Activated B cell treated with CpG ODN at 0.5 μM for 24 hours (primary cell): ENCODE measurements at regions not wholly inside any gene's neighbourhood (a gene's known extent, or its start where the extent isn't known, plus 50 kb on each side); places are given as distances from the start of the nearest gene placed in this dataset.

Experiments
- ATAC-seq: fragments of 200-7000 bp; cut with Tn5 transposase; one replicate; pipeline ENCODE4 v1.10.0; 2021; ENCODE audit warnings: low read depth, mild to moderate bottlenecking, moderate library complexity
- CTCF ChIA-PET: fragments of 350-600 bp; sonication (Branson Sonifier 250); formaldehyde crosslinking; loops from one replicate; lab custom pipeline; 2021; ENCODE audit warnings: antibody characterized with exemption; lab: Charles Lee
- POLR2A ChIA-PET: fragments of 350-600 bp; sonication (Branson Sonifier 250); formaldehyde crosslinking; loops from one replicate; lab custom pipeline; 2021; ENCODE audit warnings: antibody characterized with exemption; lab: Charles Lee
- DNase-seq: peaks from one replicate; pipeline ENCODE4 v3.0.0; 2022
- H3K27ac Mint-ChIP-seq: one replicate; pipeline ENCODE4 v1.8.0; 2020; ENCODE audit warnings: mixed read lengths
- H3K27me3 Mint-ChIP-seq: one replicate; pipeline ENCODE4 v1.8.0; 2021; ENCODE audit warnings: mixed read lengths
- H3K36me3 Mint-ChIP-seq: one replicate; pipeline ENCODE4 v1.8.0; 2021; ENCODE audit warnings: low read depth, mixed read lengths
- H3K4me1 Mint-ChIP-seq: one replicate; pipeline ENCODE4 v1.8.0; 2021; ENCODE audit warnings: mixed read lengths
- H3K4me3 Mint-ChIP-seq: one replicate; pipeline ENCODE4 v1.8.0; 2020; ENCODE audit warnings: mild to moderate bottlenecking, mixed read lengths
- H3K9me3 Mint-ChIP-seq: one replicate; pipeline ENCODE4 v1.8.0; 2020; ENCODE audit warnings: mixed read lengths
- intact Hi-C: fragments of 100-400 bp; cut with micrococcal nuclease; formaldehyde crosslinking; loops from one replicate; pipeline ENCODE4 v1.15.1; 2024
- TF ChIP-seq, protein P1 (sequence below): fragments of 200-600 bp; IDR thresholded peaks from one replicate; pipeline ENCODE4 v1.8.0; 2022; ENCODE audit warnings: antibody characterized with exemption, mild to moderate bottlenecking

DNA sequence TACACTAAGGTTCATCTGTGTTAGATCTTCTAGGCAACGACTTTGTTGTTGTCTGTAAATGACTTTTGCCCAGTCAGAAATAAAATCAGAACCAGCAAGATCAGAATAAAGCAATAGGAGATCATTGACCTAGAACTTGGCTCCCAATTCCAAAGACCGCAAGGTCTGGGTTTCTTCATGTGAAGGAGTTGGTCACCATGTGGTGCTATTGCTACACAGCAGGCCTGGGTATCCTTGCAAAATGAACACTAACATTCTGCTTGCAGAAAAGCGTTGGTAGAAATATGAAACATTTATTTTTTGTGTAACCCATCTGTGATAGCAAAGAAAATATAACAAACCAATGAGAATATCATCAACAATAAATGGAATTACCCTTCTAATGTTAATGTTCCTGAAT is 831.0 kb downstream of the NXPH1 start:
- DNase-seq (no peak), ATAC-seq (no peak)
- Mint-ChIP-seq H3K27ac (no peak overlapping the region), H3K27me3 (no peaks in the 10 kb centered on the region), H3K9me3 (peaks cover 17% of the 10 kb centered on the region), H3K36me3 (no peaks in the 10 kb centered on the region), H3K4me1 (no peaks in the 10 kb centered on the region), H3K4me3 (no peak overlapping the region)
- ChIA-PET POLR2A (no interaction called here), CTCF (no interaction called here)
- intact Hi-C loops: no loop called here
- TF ChIP-seq, protein P1, sequence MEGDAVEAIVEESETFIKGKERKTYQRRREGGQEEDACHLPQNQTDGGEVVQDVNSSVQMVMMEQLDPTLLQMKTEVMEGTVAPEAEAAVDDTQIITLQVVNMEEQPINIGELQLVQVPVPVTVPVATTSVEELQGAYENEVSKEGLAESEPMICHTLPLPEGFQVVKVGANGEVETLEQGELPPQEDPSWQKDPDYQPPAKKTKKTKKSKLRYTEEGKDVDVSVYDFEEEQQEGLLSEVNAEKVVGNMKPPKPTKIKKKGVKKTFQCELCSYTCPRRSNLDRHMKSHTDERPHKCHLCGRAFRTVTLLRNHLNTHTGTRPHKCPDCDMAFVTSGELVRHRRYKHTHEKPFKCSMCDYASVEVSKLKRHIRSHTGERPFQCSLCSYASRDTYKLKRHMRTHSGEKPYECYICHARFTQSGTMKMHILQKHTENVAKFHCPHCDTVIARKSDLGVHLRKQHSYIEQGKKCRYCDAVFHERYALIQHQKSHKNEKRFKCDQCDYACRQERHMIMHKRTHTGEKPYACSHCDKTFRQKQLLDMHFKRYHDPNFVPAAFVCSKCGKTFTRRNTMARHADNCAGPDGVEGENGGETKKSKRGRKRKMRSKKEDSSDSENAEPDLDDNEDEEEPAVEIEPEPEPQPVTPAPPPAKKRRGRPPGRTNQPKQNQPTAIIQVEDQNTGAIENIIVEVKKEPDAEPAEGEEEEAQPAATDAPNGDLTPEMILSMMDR: no peak

DNA sequence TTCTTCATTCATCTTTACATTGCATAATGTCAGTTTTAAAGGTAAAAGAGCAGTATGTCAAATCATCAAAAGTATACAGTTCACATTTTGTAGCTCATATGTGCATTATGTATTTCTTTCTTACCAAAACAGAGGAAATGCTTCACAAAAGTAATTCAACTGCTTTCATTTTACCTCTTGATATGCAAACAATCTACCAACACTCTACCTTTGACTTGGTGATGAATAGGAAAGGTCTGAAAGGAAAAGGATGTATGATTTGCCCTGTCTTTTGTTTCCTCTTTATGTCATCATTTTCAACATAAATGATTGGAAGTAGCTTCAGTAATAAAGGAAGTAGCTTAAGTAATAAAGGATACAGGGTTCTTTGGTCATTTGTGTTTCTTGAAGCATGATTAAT is 846.7 kb downstream of the NXPH1 start:
- Mint-ChIP-seq H3K4me3 (no peak overlapping the region), H3K4me1 (no peaks in the 10 kb centered on the region), H3K9me3 (peaks cover 3% of the 10 kb centered on the region), H3K27me3 (no peaks in the 10 kb centered on the region), H3K27ac (no peak overlapping the region), H3K36me3 (no peaks in the 10 kb centered on the region)
- DNase-seq: no peak
- TF ChIP-seq, protein P1: no peak
- CTCF ChIA-PET: no interaction called here
- POLR2A ChIA-PET: no interaction called here
- no peak for ATAC-seq
- intact Hi-C loops: no loop called here

DNA sequence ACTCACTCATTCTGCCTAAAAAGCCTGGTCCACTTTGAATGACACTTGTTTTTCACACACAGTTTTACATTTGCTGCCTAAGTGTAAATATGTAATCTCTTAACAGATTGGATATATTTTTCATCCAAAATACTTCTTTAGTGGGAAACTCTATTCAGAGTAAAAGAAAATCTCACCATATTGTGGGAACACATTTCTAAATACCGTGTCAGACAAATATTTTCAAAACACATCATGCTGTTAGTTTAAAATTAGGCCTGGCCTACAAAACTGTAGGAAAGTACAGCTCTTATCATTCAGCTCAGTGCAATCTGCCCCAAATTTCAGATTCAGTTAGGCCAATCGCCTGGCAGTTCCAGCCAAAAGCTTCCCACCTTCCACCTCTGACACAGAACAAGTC is 849.8 kb downstream of the NXPH1 start:
- no peak for ATAC-seq
- H3K27me3 Mint-ChIP-seq: no peaks in the 10 kb centered on the region
- H3K27ac Mint-ChIP-seq: no peak overlapping the region
- ChIA-PET POLR2A (no interaction called here), CTCF (no interaction called here)
- H3K36me3 Mint-ChIP-seq: no peaks in the 10 kb centered on the region
- TF ChIP-seq, protein P1: no peak
- no peak overlapping the region for H3K4me3 Mint-ChIP-seq
- intact Hi-C loops: no loop called here
- peaks cover 5% of the 10 kb centered on the region for H3K9me3 Mint-ChIP-seq
- no peaks in the 10 kb centered on the region for H3K4me1 Mint-ChIP-seq
- DNase-seq: no peak

DNA sequence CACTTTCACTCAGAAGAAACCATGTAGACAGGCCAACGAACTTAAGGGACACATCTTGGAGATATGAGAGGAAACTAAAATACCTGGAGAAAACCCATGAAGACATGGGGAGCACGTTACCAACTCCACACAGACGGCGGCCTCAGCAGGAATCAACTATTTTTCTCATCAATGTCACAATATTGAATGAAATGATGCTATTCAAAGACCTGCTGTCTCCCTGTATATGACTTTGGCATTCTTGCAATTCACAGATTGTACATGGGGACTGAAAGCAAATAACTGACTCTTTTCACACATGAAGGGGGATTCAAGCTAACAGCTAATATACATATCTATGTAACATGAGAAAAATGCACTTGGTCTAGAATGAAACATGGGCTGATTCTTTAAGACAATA is 869.0 kb downstream of the NXPH1 start:
- POLR2A ChIA-PET: no interaction called here
- no peak for ATAC-seq
- Mint-ChIP-seq H3K4me1 (no peaks in the 10 kb centered on the region), H3K9me3 (peaks cover 2% of the 10 kb centered on the region), H3K4me3 (no peak overlapping the region), H3K27me3 (no peaks in the 10 kb centered on the region), H3K27ac (no peak overlapping the region), H3K36me3 (no peaks in the 10 kb centered on the region)
- intact Hi-C loops: no loop called here
- CTCF ChIA-PET: no interaction called here
- TF ChIP-seq, protein P1: no peak
- no peak for DNase-seq

DNA sequence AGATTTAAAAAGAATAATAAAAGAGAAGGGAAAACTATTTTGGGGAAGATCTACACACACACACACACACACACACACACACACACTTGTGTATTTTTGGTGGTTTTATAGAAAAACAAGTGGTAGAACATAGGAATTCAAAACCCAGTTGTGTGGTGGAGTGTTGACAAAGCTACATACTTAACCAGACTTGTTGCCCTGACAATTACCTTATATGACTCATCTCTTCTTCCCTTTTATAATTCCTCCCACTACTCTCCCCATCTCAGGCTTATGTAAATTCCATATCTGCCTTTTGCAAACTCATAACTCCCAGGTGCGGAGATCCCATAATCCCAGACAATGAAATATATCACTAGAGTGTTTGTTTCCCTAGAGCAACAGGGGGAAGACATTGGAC is 873.7 kb downstream of the NXPH1 start:
- no peak overlapping the region for H3K4me3 Mint-ChIP-seq

More for the DNA sequence above, 873.7 kb downstream of the NXPH1 start:
- POLR2A ChIA-PET: no interaction called here
- TF ChIP-seq, protein P1: no peak
- intact Hi-C loops: no loop called here
- Mint-ChIP-seq H3K27me3 (no peaks in the 10 kb centered on the region), H3K36me3 (no peaks in the 10 kb centered on the region), H3K27ac (no peak overlapping the region), H3K4me1 (no peaks in the 10 kb centered on the region), H3K9me3 (peaks cover 2% of the 10 kb centered on the region)
- no peak for DNase-seq
- no peak for ATAC-seq
- CTCF ChIA-PET: no interaction called here
